GM12891 (cell line): ENCODE measurements at regions not wholly inside any gene's neighbourhood (a gene's known extent, or its start where the extent isn't known, plus 50 kb on each side); places are given as distances from the start of the nearest gene placed in this dataset.

Source experiments
- PAX5 ChIP-seq: IDR thresholded peaks from 2 replicates; pipeline ENCODE4 v1.6.1; 2011; ENCODE audit warnings: low read length, moderate library complexity, mild to moderate bottlenecking; ENCODE audit not compliant: insufficient read depth, severe bottlenecking
- POLR2A ChIP-seq: IDR thresholded peaks from 2 replicates; pipeline ENCODE4 v1.6.1; 2011; ENCODE audit warnings: low read depth, low read length, control low read depth
- POLR2AphosphoS5 ChIP-seq: IDR thresholded peaks from 2 replicates; pipeline ENCODE4 v1.6.1; 2011; ENCODE audit warnings: low read depth, low read length, control low read depth

- TF ChIP-seq POLR2A (no peak), PAX5 (no peak), POLR2AphosphoS5 (no peak)
Measured at GRCh38 chr6:166252601-166253000, 55.6 kb downstream of the PRR18 start.
